ENCODE measurements at regions not wholly inside any gene's neighbourhood (a gene's known extent, or its start where the extent isn't known, plus 50 kb on each side); places are given as distances from the start of the nearest gene placed in this dataset.

GRCh38 chr3:151985787-151986430, 112.5 kb downstream of the SUCNR1 start:
- TF ChIP-seq CTCF (IDR thresholded peaks at IDR 0.05), result no peak
- TF ChIP-seq EP300 (IDR thresholded peaks at IDR 0.05), result no peak
- no peak for TF ChIP-seq POLR2A (IDR thresholded peaks at IDR 0.05)
- no peak for TF ChIP-seq POLR2AphosphoS5 (IDR thresholded peaks at IDR 0.05)
